PC-3 (cell line): ENCODE measurements at regions not wholly inside any gene's neighbourhood (a gene's known extent, or its start where the extent isn't known, plus 50 kb on each side); places are given as distances from the start of the nearest gene placed in this dataset.

Source experiments
- ATAC-seq: fragments of 200-7000 bp; cut with Tn5 transposase; 2 replicates; pipeline ENCODE4 v1.9.1; 2020; ENCODE audit warnings: mild to moderate bottlenecking, moderate library complexity
- BruUV-seq: library from RNA; stranded (reverse); fragments of 400-500 nt; replicated peaks from 2 replicates; lab custom pipeline; 2021; lab: Mats Ljungman, UMichigan
- CTCF ChIA-PET: fragments of 300-600 bp; sonication (Branson Sonifier 250); formaldehyde crosslinking; loops from one replicate; lab custom pipeline; 2022; ENCODE audit warnings: antibody characterized with exemption; lab: Charles Lee
- POLR2A ChIA-PET: fragments of 300-600 bp; sonication (Branson Sonifier 250); formaldehyde crosslinking; loops from one replicate; lab custom pipeline; 2022; ENCODE audit warnings: antibody characterized with exemption; ENCODE audit not compliant: unreplicated experiment; lab: Charles Lee
- DNase-seq: peaks from one replicate; pipeline ENCODE4 v3.0.0-alpha.2; 2015
- H2AFZ ChIP-seq: fragments of 300-600 bp; sonication (generic); 2 replicates; pipeline ENCODE4 v1.6.0; 2016; ENCODE audit warnings: antibody characterized with exemption, low read length
- H3F3A ChIP-seq: fragments of 300-600 bp; sonication (generic); one replicate; pipeline ENCODE4 v1.6.0; 2017; ENCODE audit warnings: antibody characterized with exemption, low read length, control low read depth, mild to moderate bottlenecking; ENCODE audit not compliant: unreplicated experiment
- H3K27ac ChIP-seq: fragments of 300-600 bp; sonication (generic); 2 replicates; pipeline ENCODE4 v1.5.1; 2016; ENCODE audit warnings: mild to moderate bottlenecking, low read length
- H3K27me3 ChIP-seq: fragments of 300-600 bp; sonication (generic); 2 replicates; pipeline ENCODE4 v1.6.1; 2016; ENCODE audit warnings: low read length, mixed read lengths
- H3K36me3 ChIP-seq: fragments of 300-600 bp; sonication (generic); 2 replicates; pipeline ENCODE4 v1.6.1; 2016; ENCODE audit warnings: low read depth, mixed run types, low read length, mixed read lengths
- H3K4me1 ChIP-seq: fragments of 300-600 bp; sonication (generic); 2 replicates; pipeline ENCODE4 v1.5.1; 2016; ENCODE audit warnings: low read length; ENCODE audit not compliant: insufficient read depth
- H3K4me2 ChIP-seq: fragments of 300-600 bp; sonication (generic); 2 replicates; pipeline ENCODE4 v1.6.0; 2016; ENCODE audit warnings: low read length
- H3K4me3 ChIP-seq: fragments of 300-600 bp; sonication (generic); 2 replicates; pipeline ENCODE4 v1.5.1; 2016; ENCODE audit warnings: mild to moderate bottlenecking, low read length, mixed read lengths
- H3K79me2 ChIP-seq: fragments of 300-600 bp; sonication (generic); 2 replicates; pipeline ENCODE4 v1.6.1; 2017; ENCODE audit warnings: low read length, mixed read lengths
- H3K9ac ChIP-seq: fragments of 300-600 bp; sonication (generic); 2 replicates; pipeline ENCODE4 v1.6.0; 2016; ENCODE audit warnings: mild to moderate bottlenecking, low read length
- H3K9me2 ChIP-seq: fragments of 300-600 bp; sonication (generic); replicated peaks from 2 replicates; pipeline ENCODE4 v1.6.1; 2016; ENCODE audit warnings: mixed run types, low read length, mixed read lengths
- H3K9me3 ChIP-seq: fragments of 300-600 bp; sonication (generic); 2 replicates; pipeline ENCODE4 v1.6.1; 2016; ENCODE audit warnings: low read length, mixed read lengths
- H4K20me1 ChIP-seq: fragments of 300-600 bp; sonication (generic); 2 replicates; pipeline ENCODE4 v1.6.1; 2016; ENCODE audit warnings: low read length, mixed read lengths
- EZH2 ChIP-seq: fragments of 300-600 bp; sonication (generic); IDR thresholded peaks from one replicate; pipeline ENCODE4 v1.6.1; 2017; ENCODE audit warnings: antibody characterized with exemption, mild to moderate bottlenecking, low read length; ENCODE audit not compliant: unreplicated experiment
- EZH2phosphoT487 ChIP-seq: fragments of 300-600 bp; sonication (generic); IDR thresholded peaks from 2 replicates; pipeline ENCODE4 v1.6.1; 2018; ENCODE audit warnings: mild to moderate bottlenecking, antibody characterized with exemption, low read length, borderline replicate concordance
- intact Hi-C: fragments of 100-400 bp; cut with micrococcal nuclease; formaldehyde crosslinking; loops from 2 replicates; pipeline ENCODE4 v1.9.0; 2023
- TF ChIP-seq, protein P1 (sequence below): fragments of 300-600 bp; sonication (generic); conservative IDR thresholded peaks from 2 replicates; pipeline ENCODE4 v1.5.1; 2017; ENCODE audit warnings: antibody characterized with exemption, low read depth, mild to moderate bottlenecking, low read length

GRCh38 chr2:121977326-121977725, 221.9 kb downstream of the TSN start:
- H3K9ac ChIP-seq: no peak overlapping the region
- ChIA-PET POLR2A (no interaction called here), CTCF (interaction anchor here (0.6 kb wide), 1 partner anchor 22 kb away, joined by 3 read pairs; no protein-coding TSS in a partner anchor)
- H3K4me3 ChIP-seq: no peak overlapping the region
- peaks cover 3% of the 10 kb centered on the region; the same call in 1 of the 2 replicates for H3K27me3 ChIP-seq
- no peaks in the 10 kb centered on the region for H3K9me2 ChIP-seq
- H4K20me1 ChIP-seq: no peaks in the 10 kb centered on the region
- 0 out of 2 replicates have a peak, but pooled peaks cover 5% of the 10 kb centered on the region for H3K9me3 ChIP-seq
- H3K36me3 ChIP-seq: no peaks in the 10 kb centered on the region
- no peaks in the 10 kb centered on the region for H3F3A ChIP-seq
- BruUV-seq: no TSS peak
- H3K79me2 ChIP-seq: no peaks in the 10 kb centered on the region
- intact Hi-C loops: loop anchor here (10.0 kb wide), 2 partner anchors 217 to 327 kb away; no protein-coding TSS in a partner anchor
- DNase-seq (no peak), ATAC-seq (no peak)
- no peak overlapping the region for H3K27ac ChIP-seq
- H3K4me1 ChIP-seq: no peaks in the 10 kb centered on the region; the same call in 1 of the 2 replicates
- H2AFZ ChIP-seq: no peak overlapping the region
- H3K4me2 ChIP-seq: no peak overlapping the region
- TF ChIP-seq EZH2phosphoT487 (no peak), EZH2 (no peak)
- TF ChIP-seq, protein P1, sequence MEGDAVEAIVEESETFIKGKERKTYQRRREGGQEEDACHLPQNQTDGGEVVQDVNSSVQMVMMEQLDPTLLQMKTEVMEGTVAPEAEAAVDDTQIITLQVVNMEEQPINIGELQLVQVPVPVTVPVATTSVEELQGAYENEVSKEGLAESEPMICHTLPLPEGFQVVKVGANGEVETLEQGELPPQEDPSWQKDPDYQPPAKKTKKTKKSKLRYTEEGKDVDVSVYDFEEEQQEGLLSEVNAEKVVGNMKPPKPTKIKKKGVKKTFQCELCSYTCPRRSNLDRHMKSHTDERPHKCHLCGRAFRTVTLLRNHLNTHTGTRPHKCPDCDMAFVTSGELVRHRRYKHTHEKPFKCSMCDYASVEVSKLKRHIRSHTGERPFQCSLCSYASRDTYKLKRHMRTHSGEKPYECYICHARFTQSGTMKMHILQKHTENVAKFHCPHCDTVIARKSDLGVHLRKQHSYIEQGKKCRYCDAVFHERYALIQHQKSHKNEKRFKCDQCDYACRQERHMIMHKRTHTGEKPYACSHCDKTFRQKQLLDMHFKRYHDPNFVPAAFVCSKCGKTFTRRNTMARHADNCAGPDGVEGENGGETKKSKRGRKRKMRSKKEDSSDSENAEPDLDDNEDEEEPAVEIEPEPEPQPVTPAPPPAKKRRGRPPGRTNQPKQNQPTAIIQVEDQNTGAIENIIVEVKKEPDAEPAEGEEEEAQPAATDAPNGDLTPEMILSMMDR: no peak

DNA sequence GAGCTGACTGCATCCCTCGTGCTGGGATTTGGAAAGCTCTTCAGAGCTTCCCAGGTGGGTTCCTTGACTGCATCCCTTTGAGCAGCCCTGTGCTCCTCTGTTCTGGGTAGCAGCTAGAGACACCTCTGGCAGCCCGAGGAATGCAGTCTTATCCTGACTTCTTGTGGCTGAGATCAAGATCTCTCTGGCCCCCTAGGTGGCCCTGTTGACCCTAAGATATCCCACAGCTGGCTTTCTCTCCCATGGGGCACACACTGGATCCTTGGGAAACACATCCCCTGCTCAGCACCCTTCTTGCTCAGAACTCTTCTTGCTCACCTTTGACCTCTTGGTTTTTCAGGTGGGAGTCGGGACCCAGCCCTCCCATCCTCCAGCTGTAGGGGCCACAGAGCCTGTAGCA, 237.2 kb downstream of the TSN start:
- Histone ChIP-seq H2AFZ (no peak overlapping the region), H3K4me3 (no peak overlapping the region), H4K20me1 (no peaks in the 10 kb centered on the region), H3F3A (no peaks in the 10 kb centered on the region), H3K27ac (no peak overlapping the region), H3K9me2 (no peaks in the 10 kb centered on the region), H3K79me2 (no peaks in the 10 kb centered on the region), H3K27me3 (peaks cover 54% of the 10 kb centered on the region), H3K4me2 (no peak overlapping the region), H3K9me3 (no peaks in the 10 kb centered on the region), H3K36me3 (no peaks in the 10 kb centered on the region), H3K9ac (no peak overlapping the region), H3K4me1 (no peaks in the 10 kb centered on the region)
- no peak for ATAC-seq
- no TSS peak for BruUV-seq
- intact Hi-C loops: no loop called here
- POLR2A ChIA-PET: no interaction called here
- CTCF ChIA-PET: no interaction called here
- DNase-seq: no peak
- TF ChIP-seq EZH2phosphoT487: no peak
- TF ChIP-seq, protein P1: no peak
- TF ChIP-seq EZH2: no peak

- no TSS peak for BruUV-seq
- Histone ChIP-seq H3K27ac (no peak overlapping the region), H2AFZ (no peak overlapping the region), H3F3A (no peaks in the 10 kb centered on the region), H3K9ac (no peak overlapping the region), H3K36me3 (no peaks in the 10 kb centered on the region), H3K9me2 (no peaks in the 10 kb centered on the region), H3K4me3 (no peak overlapping the region), H3K9me3 (no peaks in the 10 kb centered on the region), H3K79me2 (no peaks in the 10 kb centered on the region), H3K27me3 (peaks cover 54% of the 10 kb centered on the region), H3K4me2 (no peak overlapping the region), H3K4me1 (no peaks in the 10 kb centered on the region), H4K20me1 (no peaks in the 10 kb centered on the region)
- TF ChIP-seq, protein P1: peak; percentile 34; the same call in 1 of the 2 replicates
- TF ChIP-seq EZH2 (no peak), EZH2phosphoT487 (no peak)
- intact Hi-C loops: no loop called here
- ChIA-PET POLR2A (no interaction called here), CTCF (no interaction called here)
- no peak for ATAC-seq
- peak; percentile 7 for DNase-seq
Observed at GRCh38 chr2:121993682-121994081, 238.2 kb downstream of the TSN start.
